H1 (cell line): ENCODE measurements at regions not wholly inside any gene's neighbourhood (a gene's known extent, or its start where the extent isn't known, plus 50 kb on each side); places are given as distances from the start of the nearest gene placed in this dataset.

Experiments used
- CTCF ChIA-PET: fragments of 300-600 bp; sonication (Branson Sonifier 250); formaldehyde crosslinking; loops from one replicate; lab custom pipeline; 2021; ENCODE audit not compliant: partially characterized antibody; lab: Charles Lee
- POLR2A ChIA-PET: fragments of 300-600 bp; sonication (Branson Sonifier 250); formaldehyde crosslinking; loops from one replicate; lab custom pipeline; 2021; ENCODE audit warnings: inconsistent platforms; ENCODE audit not compliant: partially characterized antibody; lab: Charles Lee
- DNase-seq, 2 experiments: peaks; one replicate each; pipeline versions ENCODE4 v3.0.0 to v3.0.0-alpha.2; 2010 to 2022; ENCODE audit warnings: low spot score in 2 of 2, low read depth in 1 of 2, mixed read lengths in 1 of 2
- FAIRE-seq: peaks from 2 replicates; lab custom pipeline; 2011; peaks lifted over from hg19 to GRCh38; lab: Jason Lieb, UNC
- H2AFZ ChIP-seq: 2 replicates; pipeline ENCODE4 v1.8.1; 2012; ENCODE audit warnings: low read length, inconsistent platforms
- H2AK5ac ChIP-seq: 2 replicates; pipeline ENCODE4 v1.6.1; 2013; ENCODE audit warnings: low read depth, low read length
- H2BK120ac ChIP-seq: replicated peaks from 2 replicates; pipeline ENCODE3; 2013; ENCODE audit warnings: low read depth, low read length, inconsistent platforms
- H2BK12ac ChIP-seq: 2 replicates; pipeline ENCODE4 v1.6.1; 2013; ENCODE audit warnings: low read depth, low read length
- H2BK15ac ChIP-seq: 2 replicates; pipeline ENCODE4 v1.6.1; 2013; ENCODE audit warnings: low read length
- H2BK20ac ChIP-seq: 2 replicates; pipeline ENCODE4 v1.6.1; 2013; ENCODE audit warnings: low read length
- H2BK5ac ChIP-seq: 2 replicates; pipeline ENCODE4 v1.6.1; 2013; ENCODE audit warnings: low read depth, low read length
- H3K14ac ChIP-seq: 2 replicates; pipeline ENCODE4 v1.6.1; 2013; ENCODE audit warnings: inconsistent platforms; ENCODE audit not compliant: insufficient read length
- H3K18ac ChIP-seq: 2 replicates; pipeline ENCODE4 v1.6.1; 2013; ENCODE audit warnings: low read length; ENCODE audit errors: extremely low read depth
- H3K23ac ChIP-seq: 2 replicates; pipeline ENCODE4 v1.6.1; 2013; ENCODE audit warnings: inconsistent platforms; ENCODE audit not compliant: insufficient read length
- H3K23me2 ChIP-seq: 2 replicates; pipeline ENCODE4 v1.6.1; 2013; ENCODE audit warnings: low read depth, low read length
- H3K27ac ChIP-seq: 2 replicates; pipeline ENCODE4 v1.6.1; 2011; ENCODE audit warnings: low read depth, low read length, inconsistent platforms
- H3K27me3 ChIP-seq, 4 experiments: replicated peaks in 1 of 4; 1 replicate in 1 of 4; 2 replicates in 3 of 4; pipeline versions ENCODE4 v1.6.1 to v1.8.1; 2011 to 2013; ENCODE audit warnings: low read length in 3 of 4, mild to moderate bottlenecking in 3 of 4, inconsistent platforms in 2 of 4, mixed read lengths in 2 of 4, moderate library complexity in 1 of 4; ENCODE audit not compliant: control insufficient read depth in 3 of 4, insufficient read depth in 3 of 4; ENCODE audit errors: extremely low read depth in 1 of 4
- H3K36me3 ChIP-seq, 4 experiments: 2 replicates each; pipeline versions ENCODE4 v1.6.1 to v1.8.1; 2011 to 2013; ENCODE audit warnings: mild to moderate bottlenecking in 4 of 4, low read length in 3 of 4, moderate library complexity in 2 of 4, control low read depth in 1 of 4, inconsistent platforms in 1 of 4; ENCODE audit not compliant: insufficient read depth in 4 of 4, control insufficient read depth in 2 of 4
- H3K4ac ChIP-seq: replicated peaks from 2 replicates; pipeline ENCODE3; 2013; ENCODE audit warnings: low read length, low read depth, mixed read lengths, inconsistent platforms; ENCODE audit not compliant: insufficient read length
- H3K4me1 ChIP-seq, 4 experiments: replicated peaks in 1 of 4; 1 replicate in 1 of 4; 2 replicates in 3 of 4; pipeline versions ENCODE4 v1.6.1 to v1.8.1; 2011 to 2013; ENCODE audit warnings: low read length in 3 of 4, inconsistent platforms in 2 of 4, mixed read lengths in 1 of 4; ENCODE audit not compliant: insufficient read depth in 4 of 4, control insufficient read depth in 3 of 4
- H3K4me2 ChIP-seq, 2 experiments: 2 replicates each; pipeline versions ENCODE4 v1.6.1 to v1.8.1; 2011 to 2013; ENCODE audit warnings: low read depth in 2 of 2, low read length in 2 of 2, control low read depth in 1 of 2, inconsistent platforms in 1 of 2, mild to moderate bottlenecking in 1 of 2; ENCODE audit not compliant: insufficient read depth in 1 of 2
- H3K4me3 ChIP-seq, 4 experiments: fragments of 200-600, 300-600 bp in 1 of 4; sonication (generic), shearing (Covaris generic), sonication (Bioruptor Twin) in 1 of 4; 2 replicates each; pipeline versions ENCODE4 v1.5.1 to v1.8.1; 2011 to 2016; ENCODE audit warnings: low read length in 4 of 4, low read depth in 3 of 4, control low read depth in 2 of 4, inconsistent platforms in 2 of 4, mild to moderate bottlenecking in 2 of 4, mixed read lengths in 1 of 4, moderate library complexity in 1 of 4; ENCODE audit not compliant: insufficient read depth in 2 of 4; ENCODE audit errors: extremely low read depth in 1 of 4
- H3K56ac ChIP-seq: replicated peaks from 2 replicates; pipeline ENCODE3; 2013; ENCODE audit warnings: low read depth, mild to moderate bottlenecking, mixed read lengths, low read length, inconsistent platforms; ENCODE audit not compliant: insufficient read length
- H3K79me1 ChIP-seq: 2 replicates; pipeline ENCODE4 v1.6.1; 2013; ENCODE audit warnings: low read depth, low read length, control low read depth
- H3K79me2 ChIP-seq, 2 experiments: 2 replicates each; pipeline versions ENCODE4 v1.6.1 to v1.8.1; 2012 to 2013; ENCODE audit warnings: low read length in 2 of 2, mild to moderate bottlenecking in 2 of 2, inconsistent platforms in 1 of 2; ENCODE audit not compliant: insufficient read depth in 2 of 2, control insufficient read depth in 1 of 2
- H3K9ac ChIP-seq, 4 experiments: replicated peaks in 1 of 4; 1 replicate in 1 of 4; 2 replicates in 3 of 4; pipeline versions ENCODE4 v1.6.1 to v1.8.1; 2011 to 2013; ENCODE audit warnings: low read depth in 3 of 4, low read length in 3 of 4, control low read depth in 2 of 4, mild to moderate bottlenecking in 2 of 4, moderate library complexity in 2 of 4, inconsistent platforms in 1 of 4; ENCODE audit errors: extremely low read depth in 1 of 4
- H3K9me3 ChIP-seq, 2 experiments: 2 replicates each; pipeline versions ENCODE4 v1.6.1 to v1.8.1; 2012 to 2013; ENCODE audit warnings: mild to moderate bottlenecking in 2 of 2, moderate library complexity in 2 of 2, control low read depth in 1 of 2, inconsistent platforms in 1 of 2, low read depth in 1 of 2, low read length in 1 of 2, mixed read lengths in 1 of 2; ENCODE audit not compliant: insufficient read depth in 2 of 2
- H4K20me1 ChIP-seq, 2 experiments: replicated peaks in 1 of 2; 2 replicates each; pipeline versions ENCODE3 to v1.8.1; 2011 to 2013; ENCODE audit warnings: inconsistent platforms in 2 of 2, low read length in 2 of 2, mild to moderate bottlenecking in 1 of 2; ENCODE audit not compliant: insufficient read depth in 2 of 2, control insufficient read depth in 1 of 2
- H4K5ac ChIP-seq: 2 replicates; pipeline ENCODE4 v1.6.1; 2013; ENCODE audit warnings: low read length, low read depth, mixed read lengths, inconsistent platforms; ENCODE audit not compliant: insufficient read length
- H4K8ac ChIP-seq: 2 replicates; pipeline ENCODE4 v1.8.0; 2013; ENCODE audit warnings: mild to moderate bottlenecking, moderate library complexity, low read length, inconsistent platforms; ENCODE audit not compliant: insufficient read depth; ENCODE audit errors: extremely low read depth
- H4K91ac ChIP-seq: replicated peaks from 2 replicates; pipeline ENCODE3; 2013; ENCODE audit warnings: low read length, mixed read lengths, inconsistent platforms; ENCODE audit not compliant: insufficient read length
- BCL11A ChIP-seq, 2 experiments: IDR thresholded peaks; one replicate each; pipeline ENCODE4 v1.6.1; 2011; ENCODE audit warnings: low read depth in 2 of 2, low read length in 2 of 2, mild to moderate bottlenecking in 2 of 2
- CBX5 ChIP-seq: fragments of 300-800, 300-1000 bp; sonication (generic); IDR thresholded peaks from 2 replicates; pipeline ENCODE4 v1.7.1; 2016; ENCODE audit warnings: antibody characterized with exemption, low read length, low read depth
- CTBP2 ChIP-seq: IDR thresholded peaks from 2 replicates; pipeline ENCODE4 v1.7.0; 2011; ENCODE audit warnings: borderline replicate concordance, mild to moderate bottlenecking, moderate library complexity, mixed read lengths, low read length; ENCODE audit not compliant: insufficient read depth, insufficient read length
- NANOG ChIP-seq: IDR thresholded peaks from 2 replicates; pipeline ENCODE4 v1.6.1; 2011; ENCODE audit warnings: low read length, low read depth, mild to moderate bottlenecking, inconsistent platforms; ENCODE audit not compliant: insufficient read depth, poor library complexity, severe bottlenecking
- RFX5 ChIP-seq: IDR thresholded peaks from 2 replicates; pipeline ENCODE4 v1.6.1; 2011; ENCODE audit warnings: low read depth, low read length, improper control_type of control experiment, borderline replicate concordance
- SIRT6 ChIP-seq: IDR thresholded peaks from one replicate; pipeline ENCODE4 v1.7.1; 2012; ENCODE audit warnings: low read length, inconsistent platforms
- SP1 ChIP-seq: IDR thresholded peaks from 2 replicates; pipeline ENCODE4 v1.6.1; 2011; ENCODE audit warnings: low read depth, low read length
- SP4 ChIP-seq: IDR thresholded peaks from 2 replicates; pipeline ENCODE4 v1.6.1; 2012; ENCODE audit warnings: low read length, inconsistent platforms
- TAF1 ChIP-seq: IDR thresholded peaks from 2 replicates; pipeline ENCODE4 v1.6.1; 2011; ENCODE audit warnings: mild to moderate bottlenecking, low read depth, low read length
- TAF7 ChIP-seq: optimal IDR thresholded peaks from 2 replicates; pipeline ENCODE3; 2011; ENCODE audit warnings: low read depth, mild to moderate bottlenecking, inconsistent platforms, low read length, moderate library complexity, borderline replicate concordance
- WGBS, 2 experiments: shearing (Covaris generic) in 1 of 2; methylation state at CpG; one replicate each; pipeline versions ENCODE4 v1.1.6 to v1.1.7; 2013 to 2015; ENCODE audit warnings: low lambda C conversion rate in 2 of 2, mixed read lengths in 2 of 2, inconsistent platforms in 1 of 2, low coverage in 1 of 2, missing lambda C conversion rate in 1 of 2; ENCODE audit not compliant: insufficient replicate concordance in 2 of 2, insufficient coverage in 1 of 2, insufficient read length in 1 of 2; ENCODE audit errors: extremely low coverage in 1 of 2, missing lambda C conversion rate in 1 of 2; 5-methylcytosine and 5-hydroxymethylcytosine counted together

- H3K27ac ChIP-seq = no peak overlapping the region
- H3K4me1 ChIP-seq = no peaks in the 10 kb centered on the region
- H2AFZ ChIP-seq = no peak overlapping the region
- no peak overlapping the region for H3K4ac ChIP-seq
- H3K23me2 ChIP-seq = no peaks in the 10 kb centered on the region
- no peaks in the 10 kb centered on the region for H3K27me3 ChIP-seq
- H3K18ac ChIP-seq = no peak overlapping the region
- no peaks in the 10 kb centered on the region for H3K79me1 ChIP-seq
- H3K56ac ChIP-seq = no peak overlapping the region
- 86% methylated on average over 6 of the region's 7 CpGs; no CpG with 5 or more reads in 1 of the 2 experiments for WGBS, 2 experiments
- no peak overlapping the region for H3K9ac ChIP-seq
- ChIA-PET CTCF (interaction anchor here (0.8 to 1.5 kb wide), 2 partner anchors 84 to 119 kb away, joined by 3 read pairs; no protein-coding TSS in a partner anchor), POLR2A (no interaction called here)
- TF ChIP-seq RFX5 = no peak
- no peak for TF ChIP-seq BCL11A (IDR thresholded peaks at IDR 0.05; ENCODE audit: low read depth in 2 of 2, low read length in 2 of 2)
- TF ChIP-seq CTBP2 = no peak
- no peak for TF ChIP-seq SP1
- no peak for TF ChIP-seq NANOG
- no peak for TF ChIP-seq TAF7
- TF ChIP-seq TAF1 = no peak
- TF ChIP-seq CBX5 = no peak
- TF ChIP-seq SIRT6 = no peak
- no peak for TF ChIP-seq SP4
- H3K23ac ChIP-seq = no peak overlapping the region
- H2BK15ac ChIP-seq = no peak overlapping the region
- no peak overlapping the region for H4K91ac ChIP-seq
- H4K8ac ChIP-seq = no peak overlapping the region
- H4K20me1 ChIP-seq = no peaks in the 10 kb centered on the region
- H2BK120ac ChIP-seq = no peak overlapping the region
- no peak overlapping the region for H2BK12ac ChIP-seq
- no peak overlapping the region for H2BK5ac ChIP-seq
- no peak overlapping the region for H4K5ac ChIP-seq
- no peak overlapping the region for H2AK5ac ChIP-seq
- FAIRE-seq (no peak), DNase-seq (peak in 1 of 2 experiments; percentile 16)
- no peak overlapping the region for H3K4me3 ChIP-seq
- no peak overlapping the region for H2BK20ac ChIP-seq
- H3K9me3 ChIP-seq = no peaks in the 10 kb centered on the region
- no peak overlapping the region for H3K4me2 ChIP-seq
- no peaks in the 10 kb centered on the region for H3K36me3 ChIP-seq
- H3K79me2 ChIP-seq = no peaks in the 10 kb centered on the region
- no peak overlapping the region for H3K14ac ChIP-seq
Observed at GRCh38 chr10:29882766-29883165, 176.6 kb downstream of the JCAD start.
